ENCODE measurements at regions not wholly inside any gene's neighbourhood (a gene's known extent, or its start where the extent isn't known, plus 50 kb on each side); places are given as distances from the start of the nearest gene placed in this dataset.
A peak's percentile ranks its signal among the peaks of the same experiment; 100 is the strongest.

DNA sequence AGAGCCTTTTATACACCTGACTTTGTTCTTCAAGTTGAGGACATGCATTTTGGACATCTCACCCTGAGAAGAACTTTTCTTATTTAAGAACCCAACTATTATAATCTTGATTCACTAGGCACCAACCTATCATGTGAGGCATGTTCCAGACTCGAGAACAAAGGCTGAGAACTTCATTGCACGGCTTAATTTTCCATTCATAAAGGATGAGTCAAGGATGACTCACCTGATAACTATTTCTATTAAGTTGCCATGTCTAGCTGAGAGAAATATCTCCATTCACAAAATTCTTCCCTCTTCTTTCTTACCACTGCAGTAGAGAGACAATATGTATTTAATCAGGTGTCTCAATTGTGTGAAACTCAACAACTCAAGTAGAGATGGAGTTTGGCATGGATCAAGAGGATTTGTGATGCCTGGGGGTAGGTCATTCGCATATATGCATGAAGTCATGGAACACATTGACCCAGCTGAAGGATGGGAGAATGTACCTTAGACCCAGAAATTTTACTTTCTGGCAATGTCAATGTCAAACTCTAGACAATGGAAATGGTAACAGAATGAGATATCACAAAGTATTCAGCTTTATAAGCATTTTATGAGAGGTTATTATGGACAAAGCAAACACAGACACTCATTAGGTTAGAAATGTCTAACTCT lies 173.2 kb upstream of the PRNP start:
- FAIRE-seq = no peak

- FAIRE-seq = no peak
Measured at GRCh38 chr20:4511776-4512175, 174.5 kb upstream of the PRNP start.

DNA sequence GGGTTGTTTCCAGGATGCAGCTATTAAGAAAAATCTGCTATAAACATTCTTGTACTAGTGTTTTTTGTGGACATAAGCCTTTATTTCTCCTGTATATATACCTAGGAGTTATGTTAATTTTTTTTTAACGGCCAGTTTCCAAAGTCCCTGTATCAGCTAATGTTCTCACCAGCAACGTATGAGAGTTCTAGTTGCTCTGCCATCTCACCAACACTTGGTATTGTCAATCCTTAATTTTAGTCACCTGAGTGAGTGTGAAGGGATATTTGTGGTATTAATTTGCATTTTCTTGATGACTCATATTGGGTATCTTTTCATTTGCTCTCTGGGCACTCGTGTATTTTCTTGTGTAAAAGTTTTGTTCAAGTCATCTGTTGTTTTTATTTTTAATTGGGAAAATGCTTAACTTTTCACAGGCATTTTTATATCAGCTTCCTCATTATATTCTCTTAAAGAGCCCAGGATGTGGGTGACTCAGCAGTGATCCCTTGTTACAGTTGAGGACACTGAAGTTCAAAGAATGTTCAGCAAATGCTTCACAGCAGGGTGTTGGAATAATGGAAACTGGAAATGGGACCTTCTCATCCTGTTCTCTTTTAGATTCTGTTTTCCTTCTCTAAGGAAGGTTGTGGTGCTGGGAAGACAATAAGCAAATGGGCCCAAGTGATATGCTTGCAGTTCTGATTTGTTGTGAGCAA lies 176.3 kb upstream of the PRNP start:
- FAIRE-seq = no peak

DNA sequence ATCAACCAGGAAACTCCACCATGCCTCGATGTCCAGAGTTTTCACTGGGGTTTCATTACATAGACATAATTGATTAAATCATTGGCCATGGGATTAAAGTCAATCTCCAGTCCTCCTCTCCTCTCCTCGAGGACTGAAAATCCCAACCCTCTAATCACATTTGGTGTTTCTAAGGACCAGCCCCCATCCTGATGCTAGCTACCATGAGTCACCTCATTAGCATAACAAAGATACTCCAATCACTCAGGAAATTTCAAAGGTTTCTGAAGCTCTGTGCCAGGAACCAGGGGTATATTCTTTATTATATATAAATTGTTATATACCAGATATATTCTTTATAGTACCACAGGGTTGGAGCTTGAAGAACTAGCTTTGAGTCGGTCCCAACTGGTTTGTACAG lies 177.5 kb upstream of the PRNP start:
- no peak for FAIRE-seq

DNA sequence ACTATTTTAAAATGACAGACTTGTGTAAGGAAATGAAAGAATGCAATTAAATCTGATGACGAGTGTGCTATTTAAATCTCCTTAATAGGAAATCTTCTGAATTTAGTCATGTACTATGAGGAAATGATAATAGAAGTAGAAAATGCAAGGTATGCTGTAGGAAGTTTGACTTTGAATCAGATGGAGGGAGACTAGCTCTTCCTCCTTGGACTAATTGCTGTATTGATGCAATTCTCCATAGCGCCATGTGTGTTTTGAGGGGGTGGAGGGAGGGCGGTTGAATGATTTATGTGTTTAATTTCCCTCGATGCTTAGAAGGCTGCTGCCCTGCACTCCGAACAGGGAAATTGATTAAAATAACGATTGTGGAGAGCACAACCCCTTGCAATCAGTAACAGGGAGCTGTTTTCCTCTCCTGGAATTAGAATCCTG lies 179.0 kb upstream of the PRNP start:
- FAIRE-seq = no peak

DNA sequence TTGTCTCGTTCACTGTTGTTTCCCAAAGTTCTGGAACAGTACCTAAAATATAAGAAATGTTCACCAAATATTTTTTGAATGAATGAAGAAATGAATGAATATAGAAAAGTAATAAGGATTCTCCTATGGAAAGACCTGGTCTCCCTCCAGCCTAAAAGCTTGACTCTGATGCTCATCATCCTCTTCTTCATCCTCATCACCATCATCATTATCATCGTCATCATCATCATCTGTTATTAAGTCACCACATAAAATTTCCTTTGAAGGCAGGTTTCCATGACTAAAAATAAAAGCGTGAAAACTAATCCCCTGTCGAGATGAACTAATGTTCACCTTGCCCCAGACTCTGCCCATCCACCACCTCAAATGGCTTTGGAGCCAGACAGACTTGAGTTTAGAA lies 181.4 kb upstream of the PRNP start:
- no peak for FAIRE-seq

DNA sequence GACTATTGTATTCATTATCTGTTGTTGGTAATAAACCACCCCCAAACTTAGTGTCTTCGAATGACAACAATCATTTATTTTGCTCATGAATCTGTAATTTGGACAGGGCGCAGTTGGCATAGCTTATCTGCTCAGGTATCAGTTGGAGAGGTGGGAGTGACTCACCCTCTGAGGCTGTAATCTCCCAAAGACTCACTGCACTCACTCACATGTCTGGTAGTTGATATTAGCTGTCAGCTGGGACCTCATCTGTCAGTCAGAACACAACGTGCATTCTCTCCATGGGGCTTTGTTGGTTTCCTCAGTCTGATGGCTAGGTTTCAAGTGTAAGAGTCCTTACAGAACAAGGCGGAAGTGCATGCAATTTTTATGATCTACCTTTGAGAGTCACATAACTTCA lies 183.5 kb upstream of the PRNP start:
- FAIRE-seq = no peak

DNA sequence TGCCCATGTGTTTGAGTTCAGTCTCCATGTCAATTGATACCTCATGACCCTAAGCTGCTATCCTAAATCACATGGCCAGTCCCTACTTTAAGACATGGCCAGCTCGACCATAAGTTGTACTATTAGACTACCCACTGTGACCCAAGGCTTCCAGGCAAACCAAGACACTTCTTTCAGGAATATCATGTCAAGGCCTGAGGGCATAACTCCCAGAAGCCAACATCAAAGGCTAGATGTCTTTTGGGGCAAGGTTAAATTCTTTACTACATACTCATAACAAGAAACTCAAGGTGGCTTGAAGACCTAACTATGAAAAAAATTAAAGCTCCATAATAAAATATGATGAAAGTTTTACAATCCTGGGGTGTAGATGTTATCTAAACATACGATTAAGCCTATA lies 192.9 kb upstream of the PRNP start:
- FAIRE-seq = no peak

- FAIRE-seq = no peak
Measured at GRCh38 chr20:4491643-4492042, 194.6 kb upstream of the PRNP start.

DNA sequence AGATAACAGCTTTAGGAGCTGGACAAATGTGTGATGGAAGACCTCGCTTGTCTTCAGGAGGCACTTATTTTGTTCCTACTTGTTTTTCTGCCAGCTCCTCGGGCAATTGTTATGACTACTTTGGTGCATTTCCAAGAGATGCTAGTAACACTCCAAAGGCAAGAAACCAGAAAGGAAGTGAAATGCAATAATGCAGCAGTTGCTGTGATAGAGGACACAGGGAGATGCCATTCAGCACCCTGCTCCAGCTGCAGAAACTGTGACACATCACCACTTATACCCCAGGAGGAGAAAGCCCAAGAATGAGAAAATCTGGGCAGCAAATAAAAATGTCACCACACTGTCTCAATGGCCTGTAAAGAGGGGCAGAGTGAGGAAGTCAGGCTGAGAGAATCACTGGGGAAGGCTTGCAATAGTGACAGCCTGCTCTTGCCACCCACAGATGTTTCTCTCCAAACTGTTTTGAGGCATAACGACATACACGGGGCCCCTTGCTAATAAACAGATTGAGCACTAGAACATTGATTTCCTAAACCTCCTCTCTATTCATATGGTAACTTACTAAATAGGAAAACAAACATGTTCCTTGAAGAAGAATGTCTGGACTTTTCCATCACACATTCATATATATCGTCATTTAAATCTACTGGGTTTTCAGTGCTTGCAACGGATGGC lies 195.5 kb upstream of the PRNP start:
- FAIRE-seq = no peak

DNA sequence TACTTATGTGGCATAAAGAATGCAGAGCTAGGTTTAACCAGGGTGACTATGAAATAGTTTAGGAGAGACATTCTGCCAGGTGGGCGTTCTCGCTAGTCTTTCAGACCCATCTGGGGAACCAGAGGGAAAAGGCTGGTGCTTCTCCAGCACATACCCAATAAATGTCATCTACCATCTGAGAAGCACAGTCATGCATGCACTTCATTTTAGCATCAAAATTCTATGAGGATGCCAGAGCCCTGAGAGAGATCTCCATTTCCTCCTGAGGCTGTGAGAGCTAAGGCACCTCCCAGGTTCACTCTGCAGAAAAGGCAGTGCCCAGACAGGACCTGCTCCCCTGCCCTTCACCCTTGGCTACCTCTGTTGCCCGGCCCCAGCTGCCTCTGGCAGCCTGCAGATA lies 196.2 kb upstream of the PRNP start:
- FAIRE-seq = no peak

- FAIRE-seq = no peak
Measured at GRCh38 chr20:4488407-4489339, 197.6 kb upstream of the PRNP start.

- FAIRE-seq = no peak
Measured at GRCh38 chr20:4484379-4484997, 201.8 kb upstream of the PRNP start.

DNA sequence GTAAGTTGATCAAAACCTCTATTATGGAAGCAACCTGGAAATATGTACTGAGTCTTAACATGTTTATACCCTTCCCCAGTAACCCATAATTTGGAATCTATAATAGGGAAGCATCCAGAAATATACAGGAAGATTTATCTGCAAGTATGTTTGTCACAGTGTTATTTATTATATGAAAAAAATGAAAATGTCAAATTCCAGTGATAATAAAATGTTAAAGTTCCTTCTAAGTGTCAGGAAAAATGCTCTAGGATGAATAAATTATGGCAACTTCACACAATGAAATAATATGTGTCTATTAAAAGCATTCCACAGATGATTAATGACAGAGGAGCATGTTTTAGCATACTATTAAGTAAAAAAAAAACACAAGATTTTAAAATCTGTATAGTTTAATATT lies 202.3 kb upstream of the PRNP start:
- FAIRE-seq = peak; percentile 75

- FAIRE-seq = no peak
Measured at GRCh38 chr20:4483486-4483885, 202.8 kb upstream of the PRNP start.

DNA sequence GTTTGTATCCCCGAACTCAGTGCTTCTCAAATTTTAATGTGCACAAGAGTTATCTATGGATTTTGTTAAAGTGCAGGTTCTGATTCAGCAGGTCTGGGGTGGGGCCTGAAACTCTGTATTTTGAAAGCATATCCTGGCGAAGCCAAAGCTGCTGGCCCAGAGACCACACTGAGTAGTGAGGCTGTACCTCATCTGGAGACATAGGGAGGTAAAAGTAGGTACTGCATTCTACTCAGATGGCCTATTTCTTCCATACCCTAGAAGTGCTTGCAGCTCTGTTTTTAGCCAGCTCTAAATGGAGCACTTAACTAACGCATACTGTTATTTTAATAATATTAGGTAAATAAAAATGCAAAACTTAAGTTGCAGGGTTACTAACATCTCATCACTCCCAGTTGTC lies 206.2 kb upstream of the PRNP start:
- no peak for FAIRE-seq

GRCh38 chr20:4476903-4477500 lies 209.3 kb upstream of the PRNP start:
- FAIRE-seq = peak; percentile 85

DNA sequence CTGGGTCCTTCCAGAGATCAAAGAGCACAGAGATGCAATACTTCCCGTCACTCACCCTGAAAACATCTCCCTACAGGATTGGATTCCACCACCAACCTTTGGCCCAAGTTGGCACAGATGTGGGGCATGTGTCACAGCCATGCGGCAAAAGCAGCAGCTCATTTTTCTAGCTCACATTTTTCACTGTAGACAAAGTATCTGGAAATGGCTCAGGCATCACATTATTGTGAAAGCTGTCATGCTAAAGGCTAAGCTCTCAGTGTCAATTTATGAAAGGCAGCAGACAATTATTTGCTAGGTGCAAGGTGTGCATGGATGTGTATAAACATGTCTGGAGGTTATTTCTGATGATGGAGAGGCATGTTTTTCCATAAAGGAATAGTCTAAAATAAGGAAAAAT lies 213.3 kb upstream of the PRNP start:
- no peak for FAIRE-seq

DNA sequence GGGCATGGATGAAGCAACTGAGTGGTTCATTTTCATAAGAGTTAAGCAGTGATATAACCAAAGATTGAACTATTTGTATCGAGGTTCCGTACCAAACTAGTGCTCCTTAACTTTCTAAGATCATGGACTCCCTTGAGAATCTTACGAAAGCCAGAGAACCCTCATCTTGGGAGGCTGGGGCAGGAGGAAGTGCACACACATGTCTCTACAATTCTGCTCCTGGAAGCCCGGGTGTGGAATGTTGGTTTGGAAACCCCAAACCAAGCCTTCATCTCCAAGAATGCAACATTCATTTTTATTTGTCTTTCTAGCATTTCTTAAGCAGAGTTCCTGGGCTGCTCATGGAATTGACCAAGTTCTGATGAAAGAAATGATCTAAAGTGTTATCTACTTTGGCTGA lies 215.0 kb upstream of the PRNP start:
- no peak for FAIRE-seq

- FAIRE-seq = no peak
Measured at GRCh38 chr20:4470375-4470774, 215.9 kb upstream of the PRNP start.

DNA sequence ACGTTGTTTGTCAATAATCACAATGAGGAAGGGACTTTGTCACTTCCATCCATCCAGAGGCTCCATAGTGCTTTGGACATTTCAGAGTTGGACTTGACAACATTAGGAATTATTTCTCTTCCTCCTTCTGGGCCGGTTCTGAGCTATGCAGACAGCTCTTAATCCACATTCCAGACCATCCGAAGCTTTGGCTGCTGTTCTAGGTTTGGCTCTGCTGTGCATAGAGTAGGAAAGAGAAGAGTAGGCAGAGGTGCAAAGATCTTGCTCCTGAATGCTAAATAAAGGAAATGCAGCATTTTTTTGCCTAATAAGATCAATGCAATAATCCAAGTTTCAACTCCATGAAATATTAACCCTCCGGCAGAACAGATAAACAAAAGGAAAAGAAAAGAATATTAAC lies 216.3 kb upstream of the PRNP start:
- FAIRE-seq = no peak

DNA sequence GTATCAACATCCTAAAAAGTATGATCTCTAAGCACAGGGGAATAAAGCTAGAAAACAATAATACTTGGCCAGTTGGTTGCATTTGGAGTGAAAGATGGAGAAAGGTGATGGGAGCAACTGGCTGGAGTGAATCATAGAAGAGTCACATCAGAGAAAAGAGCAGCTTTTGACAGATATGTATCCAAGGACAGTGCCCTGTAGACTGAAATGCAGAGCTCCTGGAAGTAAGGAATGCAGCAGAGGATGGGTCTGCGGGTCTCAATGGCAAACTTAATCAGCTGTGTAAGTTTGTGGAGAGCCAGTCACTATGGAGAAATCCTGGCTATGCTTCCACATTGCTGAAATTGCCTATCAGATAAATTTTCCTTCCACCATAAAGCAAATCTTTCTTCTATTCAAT lies 218.1 kb upstream of the PRNP start:
- no peak for FAIRE-seq

Data from endometrium (tissue), 2 donors.